ENCODE measurements at regions not wholly inside any gene's neighbourhood (a gene's known extent, or its start where the extent isn't known, plus 50 kb on each side); places are given as distances from the start of the nearest gene placed in this dataset.

DNA sequence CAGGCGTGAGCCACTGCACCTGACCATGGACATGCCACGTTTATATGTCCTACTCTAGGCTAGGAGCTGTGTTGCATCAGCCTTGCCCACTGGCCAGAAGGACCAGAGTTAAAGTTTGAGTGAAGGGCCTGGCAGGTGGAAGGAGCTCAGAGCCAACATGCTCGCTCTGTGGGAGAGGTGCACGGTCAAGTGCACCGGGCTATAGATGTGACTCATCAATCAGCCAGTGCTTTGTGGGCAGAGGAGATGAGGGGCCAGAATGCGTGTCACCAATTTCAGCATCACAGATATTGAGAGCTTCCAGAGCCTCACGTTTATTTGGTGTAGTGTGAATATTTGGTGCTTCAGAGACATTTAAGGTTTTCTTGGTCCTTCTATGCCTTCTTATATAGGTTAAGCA lies 137.3 kb upstream of the KBTBD8 start:
- Histone ChIP-seq H3K9me3 (replicated peaks; ENCODE audit: control insufficient read depth, insufficient read depth, low read length) (no peaks in the 10 kb centered on the region), H2AFZ (ENCODE audit: low read depth, low read length) (no peak overlapping the region), H3K9ac (replicated peaks; ENCODE audit: extremely low read depth, insufficient read depth, low read length) (no peak overlapping the region), H3K4me1 (ENCODE audit: control insufficient read depth, extremely low read depth, insufficient read depth, low read length) (no peaks in the 10 kb centered on the region), H4K20me1 (replicated peaks; ENCODE audit: control insufficient read depth, extremely low read depth, insufficient read depth, low read length) (no peaks in the 10 kb centered on the region), H3K9me1 (replicated peaks; ENCODE audit: control insufficient read depth, extremely low read depth, insufficient read depth, low read length) (no peaks in the 10 kb centered on the region), H3K27me3 (ENCODE audit: control insufficient read depth in 2 of 2, insufficient read depth in 2 of 2, low read length in 2 of 2) (no peaks in the 10 kb centered on the region), H3K27ac (ENCODE audit: insufficient read depth, low read depth, low read length) (no peak overlapping the region), H3K4me3 (replicated peaks in 1 of 3; ENCODE audit: insufficient read depth in 1 of 3, low read depth in 1 of 3, low read length in 3 of 3) (no peak overlapping the region), H3K79me2 (ENCODE audit: control insufficient read depth, insufficient read depth, low read length) (no peaks in the 10 kb centered on the region), H3K4me2 (ENCODE audit: insufficient read depth, low read length) (no peak overlapping the region), H3K36me3 (ENCODE audit: control insufficient read depth in 2 of 2, extremely low read depth in 1 of 2, insufficient read depth in 2 of 2, low read length in 2 of 2) (no peaks in the 10 kb centered on the region)
- CTCF ChIA-PET = no interaction called here
- TF ChIP-seq GATA2 (IDR thresholded peaks at IDR 0.05; ENCODE audit: insufficient read depth, insufficient read length, low read depth, low read length) = no peak
- POLR2A ChIA-PET = no interaction called here
- intact Hi-C loops (cut with micrococcal nuclease) = no loop called here
- no TSS peak for BruUV-seq (replicated peaks)
- no peak for DNase-seq (ENCODE audit: low read depth, low spot score)
- no peak for FAIRE-seq
- dilution Hi-C loops (cut with MboI; ENCODE audit: extremely low pct_ligation_motif_present, low sequenced_read_pairs) = no loop called here

DNA sequence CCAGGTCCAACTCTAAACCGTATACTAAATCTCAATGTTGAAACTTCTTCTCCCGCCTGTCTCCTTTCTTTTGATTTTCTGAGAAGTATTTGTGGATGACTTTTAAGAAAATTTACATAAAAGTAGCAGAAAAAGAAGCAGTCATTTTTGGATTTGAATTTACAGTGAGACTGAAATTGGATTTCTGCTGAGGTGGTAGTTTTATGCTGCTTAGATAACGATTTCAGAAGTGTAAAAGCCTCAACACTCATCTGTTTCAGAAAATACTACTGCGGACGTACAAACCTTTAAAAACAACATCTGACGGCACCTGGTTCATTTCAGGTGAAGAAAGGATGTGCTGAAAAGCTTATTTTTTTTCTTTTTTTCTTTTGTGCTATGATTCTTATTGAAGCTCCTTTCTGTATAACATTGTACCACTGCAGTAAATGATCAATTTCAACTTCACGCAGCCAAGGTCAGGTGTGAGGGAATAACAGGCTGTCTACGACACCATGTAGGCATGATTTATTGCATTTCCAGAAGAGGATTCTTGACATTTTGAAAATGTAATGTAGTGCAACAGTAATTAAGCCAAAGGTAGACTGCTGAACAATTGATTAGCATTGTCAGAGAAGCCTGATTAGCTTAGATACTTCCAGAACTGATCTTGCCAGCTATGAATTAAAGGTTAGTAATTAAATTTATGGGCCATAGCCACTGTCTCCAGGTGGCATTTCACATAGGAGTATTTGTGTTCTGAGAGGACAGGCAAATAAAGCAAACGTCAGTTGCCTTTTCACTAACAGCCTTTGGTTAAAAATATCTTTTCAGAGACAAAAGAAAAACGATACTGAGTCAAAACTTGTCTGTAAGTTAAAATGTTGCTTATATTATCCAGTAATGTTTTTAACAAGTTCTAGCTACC lies 134.6 kb upstream of the KBTBD8 start:
- no peak for TF ChIP-seq POLR2AphosphoS5 (IDR thresholded peaks at IDR 0.05; ENCODE audit: insufficient read depth, low read depth, low read length)
- TF ChIP-seq, protein P1, sequence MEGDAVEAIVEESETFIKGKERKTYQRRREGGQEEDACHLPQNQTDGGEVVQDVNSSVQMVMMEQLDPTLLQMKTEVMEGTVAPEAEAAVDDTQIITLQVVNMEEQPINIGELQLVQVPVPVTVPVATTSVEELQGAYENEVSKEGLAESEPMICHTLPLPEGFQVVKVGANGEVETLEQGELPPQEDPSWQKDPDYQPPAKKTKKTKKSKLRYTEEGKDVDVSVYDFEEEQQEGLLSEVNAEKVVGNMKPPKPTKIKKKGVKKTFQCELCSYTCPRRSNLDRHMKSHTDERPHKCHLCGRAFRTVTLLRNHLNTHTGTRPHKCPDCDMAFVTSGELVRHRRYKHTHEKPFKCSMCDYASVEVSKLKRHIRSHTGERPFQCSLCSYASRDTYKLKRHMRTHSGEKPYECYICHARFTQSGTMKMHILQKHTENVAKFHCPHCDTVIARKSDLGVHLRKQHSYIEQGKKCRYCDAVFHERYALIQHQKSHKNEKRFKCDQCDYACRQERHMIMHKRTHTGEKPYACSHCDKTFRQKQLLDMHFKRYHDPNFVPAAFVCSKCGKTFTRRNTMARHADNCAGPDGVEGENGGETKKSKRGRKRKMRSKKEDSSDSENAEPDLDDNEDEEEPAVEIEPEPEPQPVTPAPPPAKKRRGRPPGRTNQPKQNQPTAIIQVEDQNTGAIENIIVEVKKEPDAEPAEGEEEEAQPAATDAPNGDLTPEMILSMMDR (IDR thresholded peaks at IDR 0.05; ENCODE audit: extremely low read depth in 1 of 2, insufficient read depth in 1 of 2, low read depth in 1 of 2, low read length in 2 of 2) = no peak
- TF ChIP-seq MYC (IDR thresholded peaks at IDR 0.05; ENCODE audit: low read depth, low read length) = no peak
- no peak for TF ChIP-seq GATA2 (IDR thresholded peaks at IDR 0.05; ENCODE audit: insufficient read depth, insufficient read length, low read depth, low read length)
- Histone ChIP-seq H3K9me1 (replicated peaks; ENCODE audit: control insufficient read depth, extremely low read depth, insufficient read depth, low read length) (no peaks in the 10 kb centered on the region), H3K9ac (replicated peaks; ENCODE audit: extremely low read depth, insufficient read depth, low read length) (no peak overlapping the region), H3K79me2 (ENCODE audit: control insufficient read depth, insufficient read depth, low read length) (no peaks in the 10 kb centered on the region), H4K20me1 (replicated peaks; ENCODE audit: control insufficient read depth, extremely low read depth, insufficient read depth, low read length) (no peaks in the 10 kb centered on the region), H3K27me3 (ENCODE audit: control insufficient read depth in 2 of 2, insufficient read depth in 2 of 2, low read length in 2 of 2) (peaks cover 0 to 2% of the 10 kb centered on the region in 2 experiments), H3K9me3 (replicated peaks; ENCODE audit: control insufficient read depth, insufficient read depth, low read length) (no peaks in the 10 kb centered on the region), H2AFZ (ENCODE audit: low read depth, low read length) (no peak overlapping the region), H3K36me3 (ENCODE audit: control insufficient read depth in 2 of 2, extremely low read depth in 1 of 2, insufficient read depth in 2 of 2, low read length in 2 of 2) (no peaks in the 10 kb centered on the region), H3K4me3 (replicated peaks in 1 of 3; ENCODE audit: insufficient read depth in 1 of 3, low read depth in 1 of 3, low read length in 3 of 3) (no peak overlapping the region), H3K4me2 (ENCODE audit: insufficient read depth, low read length) (no peak overlapping the region), H3K27ac (ENCODE audit: insufficient read depth, low read depth, low read length) (no peak overlapping the region), H3K4me1 (ENCODE audit: control insufficient read depth, extremely low read depth, insufficient read depth, low read length) (no peaks in the 10 kb centered on the region)
- DNase-seq (ENCODE audit: low read depth, low spot score) = no peak
- BruUV-seq (replicated peaks) = no TSS peak
- ChIA-PET POLR2A (no interaction called here), CTCF (no interaction called here)
- intact Hi-C loops (cut with micrococcal nuclease) (no loop called here), dilution Hi-C loops (cut with MboI; ENCODE audit: extremely low pct_ligation_motif_present, low sequenced_read_pairs) (no loop called here)
- FAIRE-seq = no peak

All from endothelial cell of umbilical vein (primary cell).